DOHH2 (cell line): ENCODE measurements at regions not wholly inside any gene's neighbourhood (a gene's known extent, or its start where the extent isn't known, plus 50 kb on each side); places are given as distances from the start of the nearest gene placed in this dataset.

ENCODE experiments used
- CTCF ChIP-seq: fragments of 200-600 bp; sonication (generic); IDR thresholded peaks from one replicate; pipeline ENCODE4 v1.5.1; 2014; ENCODE audit warnings: antibody characterized with exemption, mild to moderate bottlenecking, low read depth, low read length; ENCODE audit not compliant: poor library complexity, severe bottlenecking
- EZH2phosphoT487 ChIP-seq: fragments of 200-600 bp; sonication (generic); IDR thresholded peaks from 2 replicates; pipeline ENCODE4 v1.6.1; 2017; ENCODE audit warnings: borderline replicate concordance, mild to moderate bottlenecking, antibody characterized with exemption, low read length, moderate library complexity, mixed read lengths

GRCh38 chr2:213228638-213229037 is 55.6 kb upstream of the SPAG16 start:
- TF ChIP-seq CTCF (no peak), EZH2phosphoT487 (no peak)
